Ishikawa (cell line): ENCODE measurements at regions not wholly inside any gene's neighbourhood (a gene's known extent, or its start where the extent isn't known, plus 50 kb on each side); places are given as distances from the start of the nearest gene placed in this dataset.

ENCODE experiments used
- CREB1 ChIP-seq: IDR thresholded peaks from 2 replicates; pipeline ENCODE4 v1.6.1; 2012; ENCODE audit warnings: low read depth
- EGR1 ChIP-seq: IDR thresholded peaks from 2 replicates; pipeline ENCODE4 v1.6.1; 2012
- EP300 ChIP-seq: IDR thresholded peaks from 2 replicates; pipeline ENCODE4 v1.6.1; 2012; ENCODE audit warnings: borderline replicate concordance
- RAD21 ChIP-seq: IDR thresholded peaks from 2 replicates; pipeline ENCODE4 v1.6.1; 2012; ENCODE audit warnings: low read depth
- TAF1 ChIP-seq: IDR thresholded peaks from 2 replicates; pipeline ENCODE4 v1.6.1; 2012; ENCODE audit warnings: low read depth, mild to moderate bottlenecking
- TCF12 ChIP-seq: IDR thresholded peaks from 2 replicates; pipeline ENCODE4 v1.6.1; 2012; ENCODE audit warnings: low read depth
- YY1 ChIP-seq: IDR thresholded peaks from 2 replicates; pipeline ENCODE4 v1.6.1; 2012; ENCODE audit warnings: low read depth
- TF ChIP-seq, protein P1 (sequence below): IDR thresholded peaks from 2 replicates; pipeline ENCODE4 v1.6.1; 2012
- TF ChIP-seq, protein P2 (sequence below): IDR thresholded peaks from 2 replicates; pipeline ENCODE4 v1.6.1; 2012

GRCh38 chr3:102233881-102234280 is 200.9 kb upstream of the ZPLD1 start:
- TF ChIP-seq YY1: no peak
- TF ChIP-seq, protein P1, sequence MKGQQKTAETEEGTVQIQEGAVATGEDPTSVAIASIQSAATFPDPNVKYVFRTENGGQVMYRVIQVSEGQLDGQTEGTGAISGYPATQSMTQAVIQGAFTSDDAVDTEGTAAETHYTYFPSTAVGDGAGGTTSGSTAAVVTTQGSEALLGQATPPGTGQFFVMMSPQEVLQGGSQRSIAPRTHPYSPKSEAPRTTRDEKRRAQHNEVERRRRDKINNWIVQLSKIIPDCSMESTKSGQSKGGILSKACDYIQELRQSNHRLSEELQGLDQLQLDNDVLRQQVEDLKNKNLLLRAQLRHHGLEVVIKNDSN: no peak
- TF ChIP-seq RAD21: no peak
- no peak for TF ChIP-seq TCF12
- no peak for TF ChIP-seq EGR1
- no peak for TF ChIP-seq CREB1
- no peak for TF ChIP-seq TAF1
- TF ChIP-seq, protein P2, sequence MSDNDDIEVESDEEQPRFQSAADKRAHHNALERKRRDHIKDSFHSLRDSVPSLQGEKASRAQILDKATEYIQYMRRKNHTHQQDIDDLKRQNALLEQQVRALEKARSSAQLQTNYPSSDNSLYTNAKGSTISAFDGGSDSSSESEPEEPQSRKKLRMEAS: no peak
- TF ChIP-seq EP300: no peak
